DND-41 (cell line): ENCODE measurements at regions not wholly inside any gene's neighbourhood (a gene's known extent, or its start where the extent isn't known, plus 50 kb on each side); places are given as distances from the start of the nearest gene placed in this dataset.

Experiments
- ATAC-seq: fragments of 200-7000 bp; cut with Tn5 transposase; 3 replicates; pipeline ENCODE4 v1.9.1; 2021; ENCODE audit warnings: low read depth; ENCODE audit not compliant: insufficient read depth
- DNase-seq: peaks from one replicate; pipeline ENCODE4 v3.0.0-alpha.2; 2020
- H2AFZ ChIP-seq: 2 replicates; pipeline ENCODE4 v1.6.0; 2012; ENCODE audit warnings: low read depth, low read length
- H3K27ac ChIP-seq: 2 replicates; pipeline ENCODE4 v1.5.1; 2012; ENCODE audit warnings: low read length, inconsistent platforms
- H3K27me3 ChIP-seq: fragments of 200-600 bp; sonication (generic); 2 replicates; pipeline ENCODE4 v1.6.0; 2012; ENCODE audit warnings: low read length, mild to moderate bottlenecking, inconsistent platforms; ENCODE audit not compliant: insufficient read depth, poor library complexity
- H3K36me3 ChIP-seq: 2 replicates; pipeline ENCODE4 v1.5.1; 2012; ENCODE audit warnings: low read length, inconsistent platforms; ENCODE audit not compliant: insufficient read depth
- H3K4me1 ChIP-seq: 2 replicates; pipeline ENCODE4 v1.5.1; 2012; ENCODE audit warnings: mild to moderate bottlenecking, low read length; ENCODE audit not compliant: insufficient read depth
- H3K4me2 ChIP-seq: 2 replicates; pipeline ENCODE4 v1.6.0; 2012; ENCODE audit warnings: mild to moderate bottlenecking, moderate library complexity, low read length, inconsistent platforms; ENCODE audit not compliant: insufficient read depth
- H3K4me3 ChIP-seq, 2 experiments: fragments of 200-600 bp in 1 of 2; shearing (Covaris generic) in 1 of 2; 2 replicates each; pipeline ENCODE4 v1.5.1; 2012 to 2016; ENCODE audit warnings: inconsistent platforms in 2 of 2, low read length in 2 of 2, mild to moderate bottlenecking in 2 of 2, low read depth in 1 of 2, moderate library complexity in 1 of 2
- H3K79me2 ChIP-seq: 2 replicates; pipeline ENCODE4 v1.6.0; 2012; ENCODE audit warnings: low read length, inconsistent platforms; ENCODE audit not compliant: insufficient read depth
- H3K9ac ChIP-seq: 2 replicates; pipeline ENCODE4 v1.6.0; 2012; ENCODE audit warnings: low read depth, mild to moderate bottlenecking, inconsistent platforms, low read length, moderate library complexity
- H3K9me3 ChIP-seq: 2 replicates; pipeline ENCODE4 v1.5.1; 2012; ENCODE audit warnings: low read length, moderate library complexity, mild to moderate bottlenecking, inconsistent platforms; ENCODE audit not compliant: insufficient read depth, severe bottlenecking
- H4K20me1 ChIP-seq: 2 replicates; pipeline ENCODE4 v1.6.0; 2012; ENCODE audit warnings: low read length; ENCODE audit not compliant: insufficient read depth
- EZH2 ChIP-seq: IDR thresholded peaks from 3 replicates; pipeline ENCODE4 v1.6.1; 2012; ENCODE audit warnings: borderline replicate concordance, low read depth, mild to moderate bottlenecking, moderate library complexity, low read length, inconsistent platforms; ENCODE audit not compliant: severe bottlenecking
- TF ChIP-seq, protein P1 (sequence below): IDR thresholded peaks from 2 replicates; pipeline ENCODE4 v1.5.1; 2012; ENCODE audit warnings: borderline replicate concordance, low read length, moderate library complexity, mild to moderate bottlenecking; ENCODE audit not compliant: poor library complexity, severe bottlenecking; ENCODE audit errors: extremely low read depth

DNA sequence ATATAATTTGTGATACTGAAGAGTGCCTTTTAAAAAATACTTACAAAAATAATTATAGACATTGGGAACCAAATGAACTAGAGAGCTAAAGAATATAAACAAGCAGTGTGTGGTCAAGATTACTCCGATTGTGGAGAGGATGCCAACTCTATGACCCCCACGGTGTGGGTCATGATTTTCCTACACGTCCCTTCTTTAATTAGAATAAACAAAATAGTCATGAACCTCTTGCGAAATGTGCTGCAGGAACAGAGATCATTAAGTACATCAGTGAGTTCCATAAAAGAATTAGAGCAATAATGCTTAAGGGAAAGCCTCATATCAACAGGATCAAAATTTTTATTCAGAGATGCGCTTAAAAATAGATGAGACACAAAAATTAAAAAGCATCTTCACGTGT lies 476.6 kb upstream of the ROBO1 start:
- DNase-seq, result no peak

DNA sequence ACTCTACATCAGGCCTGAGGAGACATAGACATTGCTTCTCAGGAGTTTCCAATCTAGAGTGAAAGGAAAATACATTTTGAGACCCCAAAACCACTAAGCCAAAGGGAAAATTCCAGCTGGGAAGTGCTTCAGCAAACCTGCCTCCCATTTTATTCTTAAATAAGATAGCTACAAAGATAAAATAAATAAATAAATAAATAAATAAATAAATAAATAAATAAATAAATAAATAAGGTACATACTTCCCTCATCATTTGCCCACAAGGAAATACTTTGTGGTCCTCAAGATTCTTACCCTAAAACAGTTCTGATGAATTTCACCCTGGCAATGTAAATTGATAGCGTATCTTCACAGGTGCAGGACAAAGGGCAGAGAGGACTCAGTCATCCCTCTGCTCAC lies 474.0 kb upstream of the ROBO1 start:
- H3K4me2 ChIP-seq, result no peak overlapping the region
- TF ChIP-seq EZH2, result no peak
- TF ChIP-seq, protein P1, sequence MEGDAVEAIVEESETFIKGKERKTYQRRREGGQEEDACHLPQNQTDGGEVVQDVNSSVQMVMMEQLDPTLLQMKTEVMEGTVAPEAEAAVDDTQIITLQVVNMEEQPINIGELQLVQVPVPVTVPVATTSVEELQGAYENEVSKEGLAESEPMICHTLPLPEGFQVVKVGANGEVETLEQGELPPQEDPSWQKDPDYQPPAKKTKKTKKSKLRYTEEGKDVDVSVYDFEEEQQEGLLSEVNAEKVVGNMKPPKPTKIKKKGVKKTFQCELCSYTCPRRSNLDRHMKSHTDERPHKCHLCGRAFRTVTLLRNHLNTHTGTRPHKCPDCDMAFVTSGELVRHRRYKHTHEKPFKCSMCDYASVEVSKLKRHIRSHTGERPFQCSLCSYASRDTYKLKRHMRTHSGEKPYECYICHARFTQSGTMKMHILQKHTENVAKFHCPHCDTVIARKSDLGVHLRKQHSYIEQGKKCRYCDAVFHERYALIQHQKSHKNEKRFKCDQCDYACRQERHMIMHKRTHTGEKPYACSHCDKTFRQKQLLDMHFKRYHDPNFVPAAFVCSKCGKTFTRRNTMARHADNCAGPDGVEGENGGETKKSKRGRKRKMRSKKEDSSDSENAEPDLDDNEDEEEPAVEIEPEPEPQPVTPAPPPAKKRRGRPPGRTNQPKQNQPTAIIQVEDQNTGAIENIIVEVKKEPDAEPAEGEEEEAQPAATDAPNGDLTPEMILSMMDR, result no peak
- no peak overlapping the region for H2AFZ ChIP-seq
- no peaks in the 10 kb centered on the region for H3K4me1 ChIP-seq
- no peaks in the 10 kb centered on the region for H4K20me1 ChIP-seq
- DNase-seq (no peak), ATAC-seq (no peak)
- no peaks in the 10 kb centered on the region for H3K9me3 ChIP-seq
- H3K79me2 ChIP-seq, result no peaks in the 10 kb centered on the region
- H3K27ac ChIP-seq, result no peak overlapping the region
- H3K9ac ChIP-seq, result no peak overlapping the region
- H3K27me3 ChIP-seq, result no peaks in the 10 kb centered on the region
- H3K4me3 ChIP-seq, result no peak overlapping the region
- H3K36me3 ChIP-seq, result no peaks in the 10 kb centered on the region

More for the DNA sequence above, 476.6 kb upstream of the ROBO1 start:
- Histone ChIP-seq H2AFZ (no peak overlapping the region), H4K20me1 (no peaks in the 10 kb centered on the region), H3K4me2 (no peak overlapping the region), H3K27ac (no peak overlapping the region), H3K27me3 (no peaks in the 10 kb centered on the region), H3K79me2 (no peaks in the 10 kb centered on the region), H3K9me3 (no peaks in the 10 kb centered on the region), H3K4me3 (no peak overlapping the region), H3K4me1 (no peaks in the 10 kb centered on the region), H3K36me3 (no peaks in the 10 kb centered on the region), H3K9ac (no peak overlapping the region)
- TF ChIP-seq, protein P1, result no peak
- ATAC-seq, result no peak

GRCh38 chr3:80239301-80239700 lies 471.5 kb upstream of the ROBO1 start:
- no peaks in the 10 kb centered on the region for H4K20me1 ChIP-seq
- H3K4me3 ChIP-seq, result no peak overlapping the region
- no peaks in the 10 kb centered on the region for H3K27me3 ChIP-seq
- no peaks in the 10 kb centered on the region for H3K79me2 ChIP-seq
- H3K4me1 ChIP-seq, result no peaks in the 10 kb centered on the region
- H3K36me3 ChIP-seq, result no peaks in the 10 kb centered on the region
- no peak overlapping the region for H3K9ac ChIP-seq
- ATAC-seq (no peak), DNase-seq (no peak)
- no peak overlapping the region for H2AFZ ChIP-seq
- no peaks in the 10 kb centered on the region for H3K9me3 ChIP-seq
- no peak for TF ChIP-seq EZH2
- TF ChIP-seq, protein P1, result no peak
- no peak overlapping the region for H3K4me2 ChIP-seq
- no peak overlapping the region for H3K27ac ChIP-seq

GRCh38 chr3:80238606-80239005 lies 470.8 kb upstream of the ROBO1 start:
- Histone ChIP-seq H3K36me3 (no peaks in the 10 kb centered on the region), H3K4me3 (no peak overlapping the region), H3K27ac (no peak overlapping the region), H4K20me1 (no peaks in the 10 kb centered on the region), H3K79me2 (no peaks in the 10 kb centered on the region), H2AFZ (no peak overlapping the region), H3K27me3 (no peaks in the 10 kb centered on the region), H3K9me3 (no peaks in the 10 kb centered on the region), H3K4me2 (no peak overlapping the region), H3K4me1 (no peaks in the 10 kb centered on the region), H3K9ac (no peak overlapping the region)
- TF ChIP-seq, protein P1, result no peak
- no peak for TF ChIP-seq EZH2
- DNase-seq (no peak), ATAC-seq (no peak)
